ENCODE measurements at regions not wholly inside any gene's neighbourhood (a gene's known extent, or its start where the extent isn't known, plus 50 kb on each side); places are given as distances from the start of the nearest gene placed in this dataset.

DNA sequence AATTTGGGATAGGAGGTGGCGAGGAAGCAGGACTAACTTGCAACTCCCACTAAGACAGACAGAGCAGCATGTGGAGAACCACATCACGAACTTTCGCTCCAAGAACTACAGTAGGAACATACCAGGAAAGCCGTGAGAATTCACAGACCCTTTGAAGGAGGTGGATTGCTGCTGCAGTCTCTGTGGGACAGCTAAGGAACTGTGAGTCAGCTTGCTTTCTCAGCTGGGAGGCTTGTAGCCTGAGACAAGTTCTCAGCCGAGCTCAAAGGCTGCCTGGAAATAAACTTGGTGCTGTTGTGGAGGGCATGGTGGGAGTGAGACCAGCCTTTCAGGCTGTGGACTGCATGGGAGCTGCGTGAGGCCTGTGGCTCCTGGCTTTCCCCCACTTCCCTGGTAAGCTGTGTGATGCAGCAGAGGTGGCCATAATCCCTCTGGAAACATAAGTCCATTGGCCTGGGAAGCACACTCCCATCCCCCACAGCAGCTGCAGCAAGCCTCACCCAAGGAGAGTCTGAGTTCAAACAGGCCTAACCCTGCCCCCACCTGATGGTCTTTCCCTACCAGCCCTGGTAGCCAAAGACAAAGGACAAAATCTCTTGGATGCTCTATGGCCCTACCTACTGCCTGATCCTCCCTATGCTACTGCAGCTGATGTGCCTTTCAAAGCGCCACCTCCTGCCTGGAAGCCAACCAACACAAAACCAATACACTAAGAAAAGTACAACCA is 441.1 kb upstream of the HTR2A start:
- DNase-seq (ENCODE audit: low read depth): peak; percentile 53

DNA sequence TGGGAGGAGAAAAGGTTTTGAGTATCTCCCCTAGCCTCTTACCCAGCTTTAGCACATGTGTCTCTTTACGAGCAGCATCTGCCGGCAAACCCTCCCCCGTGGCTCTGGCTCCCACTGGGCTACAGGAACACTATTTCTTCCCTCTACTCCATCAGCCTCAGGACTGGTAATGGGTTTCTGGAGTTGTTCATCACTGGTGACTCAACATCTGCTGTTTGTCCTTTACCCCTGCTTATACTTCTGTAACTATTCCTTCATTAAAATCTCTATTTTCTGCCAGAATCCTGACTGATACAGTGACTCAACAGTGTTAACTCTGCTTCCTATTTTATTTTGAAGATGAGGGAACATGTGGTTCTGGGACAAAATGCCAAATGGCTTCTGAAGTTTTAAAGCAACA is 437.3 kb upstream of the HTR2A start:
- peak; percentile 75 for DNase-seq (ENCODE audit: low read depth)

DNA sequence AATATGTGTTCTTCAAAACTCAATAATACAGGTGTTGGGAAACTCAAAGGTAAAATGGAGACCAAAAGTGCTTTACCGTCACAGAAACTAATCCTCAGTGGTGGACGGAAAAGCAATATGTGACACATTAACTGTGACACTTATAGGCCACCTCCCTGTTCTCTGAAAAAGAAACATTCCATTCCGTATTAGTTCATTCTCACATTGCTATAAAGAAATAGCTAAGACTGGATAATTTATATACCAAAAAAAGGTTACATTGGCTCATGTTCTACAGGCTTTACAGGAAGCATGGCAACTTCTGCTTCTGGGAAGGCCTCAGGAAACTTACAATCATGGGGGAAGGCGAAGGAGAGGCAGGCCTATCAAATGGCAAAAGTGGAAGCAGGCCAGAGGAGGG is 435.3 kb upstream of the HTR2A start:
- peak; percentile 33 for DNase-seq (ENCODE audit: low read depth)

DNA sequence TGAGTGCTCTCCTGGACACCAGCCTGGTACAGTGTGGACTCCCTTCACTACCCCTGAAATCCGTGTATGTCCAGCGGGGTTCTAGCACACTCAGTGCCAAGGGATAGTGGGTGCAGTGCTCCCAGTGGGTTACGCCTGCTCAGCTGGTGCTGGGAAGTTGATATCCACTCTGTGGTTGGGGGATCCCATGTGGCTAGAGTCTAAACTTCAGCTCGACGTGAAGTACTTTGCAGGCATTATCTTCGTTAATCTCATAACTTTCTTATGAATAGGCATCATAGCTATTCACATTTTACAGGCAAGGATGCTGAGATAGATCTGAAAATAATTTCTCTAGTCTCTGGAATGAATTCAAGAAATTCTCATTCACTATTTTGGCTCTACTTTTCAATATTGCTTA is 433.2 kb upstream of the HTR2A start:
- no peak for DNase-seq (ENCODE audit: low read depth)

DNA sequence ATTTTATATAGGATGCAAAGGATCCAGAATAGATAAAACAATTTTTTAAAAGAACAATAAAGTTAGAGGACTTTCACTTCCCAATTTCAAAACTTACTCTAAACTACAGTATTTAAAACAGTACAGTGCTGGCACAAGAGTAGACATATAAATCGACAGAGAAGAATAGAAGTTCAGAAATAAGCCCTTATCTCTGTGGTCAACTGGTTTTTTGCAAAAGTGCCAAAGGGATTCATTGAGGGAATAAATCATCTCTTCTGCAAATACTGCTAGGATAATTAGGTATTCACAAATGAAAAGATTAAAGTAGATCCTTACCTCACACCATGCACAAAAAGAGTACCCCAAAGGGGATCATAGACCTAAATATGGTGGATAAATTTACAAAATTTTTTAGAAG is 431.0 kb upstream of the HTR2A start:
- DNase-seq (ENCODE audit: low read depth): no peak

DNA sequence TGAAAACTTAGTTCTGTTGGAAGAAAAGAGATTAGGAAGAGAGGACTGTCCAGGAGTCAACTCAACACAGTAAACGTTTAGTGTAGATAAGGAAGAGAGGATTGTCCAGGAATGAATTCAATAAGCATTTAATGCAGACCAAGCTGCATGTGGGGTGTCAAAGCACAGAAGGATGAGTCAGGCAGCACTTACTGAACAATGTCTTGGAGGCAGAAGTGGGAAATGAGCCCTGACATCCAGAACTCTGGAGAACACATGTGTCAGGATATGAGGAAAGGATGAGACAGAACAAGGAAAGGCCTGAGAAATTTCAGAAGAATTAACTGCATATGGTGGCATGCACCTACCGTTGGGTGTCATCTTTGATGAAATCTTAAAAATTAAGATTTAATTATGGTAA is 429.2 kb upstream of the HTR2A start:
- DNase-seq (ENCODE audit: low read depth): peak; percentile 37

DNA sequence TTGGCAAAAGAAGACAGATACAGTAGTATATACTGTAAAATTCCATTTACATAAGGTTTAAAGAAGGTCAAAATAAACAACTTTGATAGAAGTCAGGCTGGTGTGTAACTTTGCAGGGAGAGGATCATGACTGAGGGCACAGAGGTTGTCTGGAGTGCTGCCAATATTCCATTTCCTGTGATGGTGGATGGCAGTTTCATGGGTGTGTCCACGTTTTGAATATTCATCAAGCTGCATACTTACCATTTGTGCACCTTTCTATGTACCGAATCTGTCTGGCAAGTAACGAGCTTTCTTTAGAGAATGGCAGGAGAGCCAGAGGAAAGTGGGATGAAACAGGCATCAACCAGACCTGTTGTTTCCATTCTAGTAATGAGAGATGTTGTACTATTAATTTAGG is 420.5 kb upstream of the HTR2A start:
- peak; percentile 6 for DNase-seq (ENCODE audit: low read depth)

DNA sequence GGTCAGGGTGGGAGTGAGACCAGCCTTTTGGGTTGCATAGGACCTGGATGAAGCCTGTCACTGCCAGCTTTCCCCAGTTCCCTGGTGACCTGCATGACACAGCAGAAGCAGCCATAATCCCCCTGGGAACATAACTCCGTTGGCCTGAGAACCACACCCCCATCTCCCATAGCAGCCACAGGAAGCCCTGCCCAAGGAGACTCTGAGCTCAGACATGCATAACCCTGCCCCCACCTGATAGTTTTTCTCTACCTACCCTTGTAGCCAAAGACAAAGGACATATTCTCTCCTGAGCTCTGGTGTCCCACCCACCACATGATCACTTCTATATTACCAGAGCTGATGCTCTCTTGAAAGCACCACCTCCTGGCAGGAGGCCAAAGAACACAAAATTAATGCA is 413.5 kb upstream of the HTR2A start:
- DNase-seq (ENCODE audit: low read depth): no peak

DNA sequence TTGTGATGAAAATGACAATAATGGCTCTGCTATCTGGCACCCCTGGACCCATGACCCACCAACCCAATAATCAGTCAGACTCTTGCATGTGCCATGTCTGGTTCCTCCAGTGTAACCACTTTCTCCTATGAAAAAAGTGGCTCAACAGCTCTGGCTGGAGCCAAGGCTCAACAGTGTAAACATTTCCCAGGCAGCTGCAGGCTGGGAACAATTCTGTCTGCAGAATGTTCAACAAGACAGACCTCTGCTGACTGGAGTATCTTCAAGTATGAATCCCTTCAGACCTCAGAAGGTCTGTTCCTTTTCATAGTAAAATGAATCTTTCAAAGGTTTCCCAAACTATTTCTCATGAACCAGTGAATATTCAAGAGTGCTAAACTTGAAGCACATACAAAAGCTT is 410.1 kb upstream of the HTR2A start:
- no peak for DNase-seq (ENCODE audit: low read depth)

DNA sequence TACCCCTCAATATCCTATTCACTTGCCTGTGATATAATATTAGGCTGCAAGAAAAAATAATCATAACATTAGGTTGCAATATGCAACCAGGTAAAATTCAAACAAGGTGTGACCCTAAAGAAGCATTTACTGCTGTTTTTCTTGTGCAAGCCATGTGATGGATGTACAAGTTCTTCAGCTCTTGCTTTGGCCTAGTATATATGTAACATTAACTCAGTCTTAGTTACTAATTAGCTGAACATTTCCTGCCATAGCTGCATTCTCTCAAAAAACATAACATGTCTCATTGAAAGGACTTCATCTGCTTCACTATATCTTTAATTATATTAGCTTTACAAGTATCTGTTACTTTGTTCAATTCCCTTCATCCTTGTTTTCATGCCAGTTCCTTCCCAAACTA is 406.8 kb upstream of the HTR2A start:
- no peak for DNase-seq (ENCODE audit: low read depth)

DNA sequence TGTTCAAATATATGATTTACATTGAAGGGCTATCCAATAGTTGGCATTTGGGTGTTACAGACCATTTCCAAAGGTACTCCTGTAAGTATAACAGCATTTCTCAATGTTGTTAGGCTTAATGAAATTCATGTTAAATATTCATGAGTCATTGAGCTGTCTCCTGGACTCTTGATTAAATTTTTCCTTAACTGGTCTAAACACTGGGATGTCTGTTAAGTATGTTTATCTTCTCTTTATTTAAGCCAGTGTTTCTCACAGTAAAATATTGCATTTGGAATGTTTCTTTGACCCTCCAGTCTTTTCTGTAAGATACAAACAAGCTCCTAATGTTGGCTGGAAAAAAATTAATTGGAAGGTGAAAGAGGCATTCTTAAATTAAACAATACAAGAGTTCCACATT is 402.5 kb upstream of the HTR2A start:
- no peak for DNase-seq (ENCODE audit: low read depth)

DNA sequence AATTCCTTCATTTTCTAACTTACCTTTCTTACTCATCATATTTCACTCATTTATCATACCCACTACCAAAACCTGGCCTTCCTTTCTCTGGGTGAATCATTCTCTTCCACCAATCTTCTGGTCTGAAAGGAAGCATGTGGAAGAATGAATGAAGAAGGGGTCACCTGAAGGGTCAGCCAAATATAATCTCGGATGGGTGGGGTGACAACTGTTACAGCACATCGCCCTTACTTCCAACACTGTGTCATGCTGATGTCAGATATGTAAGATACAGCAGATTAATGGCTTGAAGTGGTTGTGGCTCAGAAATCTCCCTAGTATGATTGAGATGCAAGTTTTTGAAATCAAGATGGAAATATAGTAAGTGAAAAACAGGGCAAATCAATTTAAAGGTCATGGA is 401.7 kb upstream of the HTR2A start:
- peak; percentile 36 for DNase-seq (ENCODE audit: low read depth)

DNA sequence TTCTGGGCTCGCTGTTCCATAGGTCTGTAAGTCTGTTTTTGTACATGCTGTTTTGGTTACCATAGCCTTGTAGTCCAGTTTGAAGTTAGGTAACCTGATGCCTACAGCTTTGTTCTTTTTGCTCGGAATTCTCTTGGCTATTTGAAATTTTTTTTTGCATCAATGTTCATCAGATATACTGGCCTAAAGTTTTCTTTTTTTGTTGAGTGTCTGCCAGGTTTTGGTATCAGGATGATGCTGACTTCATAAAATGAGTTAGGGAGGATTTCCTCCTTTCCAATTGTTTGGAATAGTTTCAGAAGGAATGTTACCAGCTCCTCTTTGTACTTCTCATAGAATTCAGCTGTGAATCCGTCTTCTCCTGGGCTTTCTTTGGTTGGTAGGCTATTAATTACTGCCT is 397.8 kb upstream of the HTR2A start:
- no peak for DNase-seq (ENCODE audit: low read depth)

DNA sequence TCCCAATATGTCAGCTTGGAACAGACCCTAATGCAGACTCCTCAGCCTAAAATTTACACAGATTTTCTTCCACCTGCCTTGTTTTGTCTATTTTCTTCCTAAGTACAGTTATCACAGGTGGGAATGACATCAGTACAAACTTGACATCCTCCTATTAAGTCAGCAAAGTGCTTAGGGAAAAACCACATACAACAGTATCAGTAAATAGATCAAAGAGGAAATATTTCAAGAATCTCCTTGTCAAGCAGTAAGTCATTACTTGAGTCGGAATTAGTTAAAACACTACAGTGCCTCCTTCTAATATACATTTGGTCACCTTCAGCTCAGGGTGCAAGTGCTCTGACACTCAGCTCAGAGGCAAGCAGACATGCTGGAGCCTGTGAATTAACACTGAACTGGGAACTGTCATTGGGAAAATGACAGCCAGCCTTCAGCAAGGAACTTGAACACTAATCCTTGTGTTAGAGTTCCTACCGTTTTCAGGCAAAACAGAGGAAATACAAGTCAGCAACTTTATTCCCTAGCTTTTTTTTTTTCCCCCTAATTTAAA is 394.3 kb upstream of the HTR2A start:
- DNase-seq (ENCODE audit: low read depth): no peak

DNA sequence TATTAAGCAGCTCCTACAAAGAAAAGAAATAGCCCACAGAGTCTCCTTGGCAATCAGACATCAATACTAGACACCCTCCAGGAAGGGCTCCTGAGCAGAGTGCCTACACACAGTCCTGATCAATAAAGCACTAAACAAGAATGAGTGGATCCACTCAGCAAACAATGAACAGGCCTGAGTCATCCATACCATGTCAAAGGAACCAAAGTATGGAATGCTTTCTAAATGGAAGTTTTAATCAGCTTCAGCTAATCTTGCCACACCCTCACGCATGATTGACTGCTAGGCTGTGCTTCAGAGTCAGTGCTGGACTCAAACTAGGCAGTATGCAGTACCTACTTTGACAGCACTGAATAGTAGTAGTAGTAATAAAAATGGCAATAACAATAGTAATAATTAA is 392.7 kb upstream of the HTR2A start:
- peak; percentile 30 for DNase-seq (ENCODE audit: low read depth)

DNA sequence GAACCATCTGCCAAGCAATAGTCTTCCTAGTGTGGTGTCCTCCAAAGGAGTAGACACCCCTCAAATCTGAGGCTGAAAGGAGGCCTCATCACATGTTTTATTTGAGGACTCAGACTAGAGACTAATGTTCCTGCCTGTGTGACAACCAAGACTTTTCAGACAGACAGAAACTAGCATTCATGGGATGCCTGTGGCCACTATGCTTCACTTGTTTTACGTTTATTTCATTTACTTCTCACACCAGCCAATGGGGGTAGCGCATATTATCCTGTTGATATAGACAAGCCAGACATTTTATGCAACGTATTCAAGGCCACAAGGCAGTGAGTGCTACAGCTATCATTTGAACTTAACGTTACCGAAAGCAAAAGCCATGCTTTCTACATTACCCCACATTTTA is 391.7 kb upstream of the HTR2A start:
- DNase-seq (ENCODE audit: low read depth): no peak

DNA sequence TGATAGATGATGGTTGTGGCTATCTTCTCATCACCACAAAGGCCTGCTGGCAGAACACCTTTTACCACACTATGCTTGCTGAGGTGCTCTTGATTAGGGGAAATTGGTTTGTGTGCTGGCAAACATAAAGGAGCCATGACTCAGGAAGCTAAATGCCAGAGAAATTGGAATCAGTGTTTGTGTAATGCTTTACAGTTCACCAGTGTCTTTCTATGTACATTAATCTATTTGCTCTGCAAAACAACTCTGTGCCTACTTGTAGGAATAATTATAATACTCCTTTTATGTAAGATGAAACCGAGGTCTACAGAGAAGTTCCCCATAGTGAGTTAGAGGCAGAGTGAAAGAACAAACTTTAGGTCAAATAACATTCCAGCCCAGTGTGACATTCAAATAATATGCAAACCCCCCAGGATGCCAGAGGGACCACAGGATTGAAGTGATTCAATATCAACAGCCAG is 390.5 kb upstream of the HTR2A start:
- DNase-seq (ENCODE audit: low read depth): peak; percentile 30

DNA sequence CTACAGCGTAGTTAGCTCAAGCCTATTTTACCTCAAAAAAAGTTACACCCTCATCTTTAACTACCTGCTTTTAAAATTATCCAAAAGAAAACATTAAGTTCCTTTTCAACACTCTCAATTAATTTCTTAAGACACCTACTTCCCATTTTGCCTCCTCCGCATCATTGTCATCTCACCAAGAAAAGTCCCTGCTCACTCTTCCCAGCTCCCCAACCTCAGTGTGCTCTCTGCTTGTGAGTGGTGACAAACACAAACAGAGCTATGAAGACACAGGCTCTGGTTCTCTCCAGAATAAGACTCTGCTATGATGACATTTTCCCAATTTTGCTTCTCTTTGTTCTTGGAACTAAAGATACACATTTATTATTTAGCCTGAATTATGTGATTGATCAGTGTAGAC is 385.1 kb upstream of the HTR2A start:
- no peak for DNase-seq (ENCODE audit: low read depth)

DNA sequence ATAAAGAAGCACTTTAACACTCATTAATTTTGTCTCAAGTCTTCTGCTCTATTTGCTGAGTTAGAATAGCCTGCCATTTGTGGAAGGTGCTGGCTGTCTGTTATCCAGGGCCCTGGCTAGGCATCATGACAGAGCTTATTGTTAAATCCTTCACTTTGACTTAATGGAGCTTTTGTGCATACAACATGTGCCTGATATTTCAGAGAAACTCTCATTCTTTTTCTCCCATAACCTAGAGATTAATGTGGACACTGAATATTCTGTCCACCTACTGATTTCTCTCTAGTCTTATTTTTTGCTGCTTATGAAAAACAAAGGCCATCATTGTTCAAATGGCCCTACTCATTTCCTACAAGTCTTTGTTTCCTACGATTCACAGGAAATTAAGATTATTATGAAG is 383.1 kb upstream of the HTR2A start:
- no peak for DNase-seq (ENCODE audit: low read depth)

DNA sequence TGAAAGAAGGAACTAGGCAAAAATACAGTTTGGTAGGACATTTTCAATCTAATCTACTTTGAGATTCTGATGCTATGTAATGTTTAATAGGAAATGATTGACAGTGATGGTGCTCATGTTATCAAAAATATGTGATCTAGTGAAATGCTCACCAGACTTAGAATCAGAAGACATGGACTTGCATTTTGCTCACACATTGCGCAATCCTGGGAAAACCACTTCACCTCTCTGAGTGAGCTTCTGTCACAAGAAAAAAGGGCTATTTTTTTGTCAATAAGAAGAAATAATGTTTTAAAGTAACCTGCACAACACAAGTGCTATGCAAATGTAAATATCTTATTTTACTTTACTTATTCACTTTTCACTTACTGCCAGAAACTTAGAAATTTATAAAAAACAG is 380.9 kb upstream of the HTR2A start:
- DNase-seq (ENCODE audit: low read depth): peak; percentile 15

DNA sequence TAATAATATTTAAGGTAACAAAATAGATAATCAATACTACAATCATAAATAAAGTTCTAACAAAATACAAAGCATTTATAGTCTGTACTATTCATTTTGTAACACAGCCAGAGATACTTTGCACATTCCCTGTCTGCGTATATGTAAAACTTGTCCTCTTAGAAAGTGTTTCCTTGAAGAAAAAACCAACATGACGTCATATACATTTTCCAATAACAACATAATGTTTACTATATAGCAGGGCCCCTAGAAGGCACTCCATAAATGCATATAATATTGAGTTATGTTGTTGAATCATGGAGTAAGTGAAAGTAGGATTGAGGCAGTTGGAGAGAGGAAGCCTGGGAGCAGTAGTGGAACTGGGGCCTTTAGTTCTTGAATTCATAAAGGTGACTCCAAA is 371.4 kb upstream of the HTR2A start:
- DNase-seq (ENCODE audit: low read depth): no peak

DNA sequence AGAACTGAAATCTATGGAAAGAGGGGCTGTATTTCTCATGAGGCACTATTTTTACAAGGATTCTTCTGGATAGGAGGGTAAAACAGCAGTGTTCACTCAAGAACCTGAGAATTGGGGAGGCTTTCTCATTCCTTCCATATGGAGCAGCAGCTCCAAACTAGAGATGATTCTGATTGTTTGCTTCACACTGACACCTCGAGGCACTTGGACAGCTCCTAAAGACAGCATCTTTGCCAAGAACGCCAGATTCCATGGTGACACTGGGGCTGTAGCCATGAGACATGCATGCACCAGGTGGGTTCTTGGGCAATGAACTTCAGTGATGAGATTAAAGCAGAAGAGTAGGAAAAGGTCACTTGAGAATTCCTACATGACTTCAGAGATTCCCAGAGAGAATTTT is 361.5 kb upstream of the HTR2A start:
- no peak for DNase-seq (ENCODE audit: low read depth)

DNA sequence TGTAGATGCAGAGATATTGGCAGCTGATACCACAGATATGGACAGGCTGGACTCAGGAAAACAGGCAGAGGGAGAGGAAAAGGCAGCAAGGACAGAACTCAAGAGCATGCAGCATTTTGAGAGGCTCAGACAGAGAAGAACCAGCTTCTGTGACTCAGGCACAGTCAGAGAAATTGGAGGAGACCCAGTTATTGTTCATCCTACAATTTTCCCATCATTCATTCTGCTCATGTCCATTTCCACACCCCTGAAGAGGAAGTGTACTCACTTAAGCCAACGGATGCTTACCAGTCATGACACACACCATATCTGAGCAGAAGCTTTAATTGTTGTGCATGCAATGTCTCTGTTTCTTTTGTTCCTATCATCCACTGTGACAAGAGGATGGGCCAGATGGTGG is 359.8 kb upstream of the HTR2A start:
- DNase-seq (ENCODE audit: low read depth): peak; percentile 93

DNA sequence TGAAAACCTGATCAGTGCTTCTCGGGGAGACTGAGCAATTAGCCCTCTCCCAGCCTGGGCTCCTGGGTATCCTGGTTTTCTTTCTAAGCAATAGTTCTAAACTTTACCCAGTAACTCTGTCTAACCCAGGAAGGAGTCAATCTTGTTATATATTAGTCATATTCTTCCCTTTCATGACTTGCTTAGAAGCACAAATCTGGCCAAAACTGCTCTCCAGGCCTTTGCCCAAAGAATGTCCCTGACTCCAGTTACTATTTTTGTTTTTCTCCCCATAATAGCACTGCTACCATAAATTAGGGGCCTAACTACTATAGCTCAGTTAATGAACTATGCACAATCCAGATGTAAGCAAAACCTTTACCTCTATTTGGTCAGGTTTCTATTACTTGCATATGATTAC is 355.8 kb upstream of the HTR2A start:
- DNase-seq (ENCODE audit: low read depth): no peak
